Left cardiac atrium (tissue), 4 donors: ENCODE measurements at regions not wholly inside any gene's neighbourhood (a gene's known extent, or its start where the extent isn't known, plus 50 kb on each side); places are given as distances from the start of the nearest gene placed in this dataset.

Source experiments
- ATAC-seq, 2 donors: fragments of 200-7000 bp; cut with Tn5 transposase; one replicate each; pipeline ENCODE4 v1.9.1; 2020; ENCODE audit warnings: mild to moderate bottlenecking in 2 of 2, moderate library complexity in 2 of 2
- DNase-seq: peaks from one replicate; pipeline ENCODE4 v3.0.0-alpha.2; 2020
- intact Hi-C, 2 donors: fragments of 100-400 bp; cut with DNase I; formaldehyde crosslinking; loops; one replicate each; pipeline versions ENCODE4 v1.14.1 to v1.15.1; 2022 to 2023
- donor health status: DM: no; HTN: yes; CAD: no.
- donor health status: DM: no; HTN: yes; CAD: no; lungs with severe emphysema.
- donor health status: DM: yes; HTN: yes; CAD: no.
- donor health status: Dilated cardiomyopathy.

DNA sequence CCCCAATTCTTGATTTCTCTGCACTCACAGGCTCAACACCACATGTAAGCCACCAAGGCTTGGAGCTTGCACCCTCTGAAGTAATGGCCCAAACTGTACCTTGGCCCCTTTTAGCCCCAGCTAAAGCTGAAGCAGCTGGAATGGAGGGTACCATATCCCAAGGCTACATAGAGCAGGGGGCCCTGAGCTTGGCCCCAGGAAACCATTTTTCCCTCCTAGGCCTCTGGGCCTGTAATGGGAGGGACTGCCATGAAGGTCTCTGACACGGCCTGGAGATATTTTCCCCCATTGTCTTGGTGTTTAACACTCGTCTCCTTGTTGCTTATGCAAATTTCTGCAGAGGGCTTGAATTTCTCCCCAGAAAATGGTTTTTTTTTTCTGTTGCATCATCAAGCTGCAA lies 69.7 kb downstream of the SKA1 start:
- ATAC-seq, result no peak
- no peak for DNase-seq
- intact Hi-C loops, result no loop called here

DNA sequence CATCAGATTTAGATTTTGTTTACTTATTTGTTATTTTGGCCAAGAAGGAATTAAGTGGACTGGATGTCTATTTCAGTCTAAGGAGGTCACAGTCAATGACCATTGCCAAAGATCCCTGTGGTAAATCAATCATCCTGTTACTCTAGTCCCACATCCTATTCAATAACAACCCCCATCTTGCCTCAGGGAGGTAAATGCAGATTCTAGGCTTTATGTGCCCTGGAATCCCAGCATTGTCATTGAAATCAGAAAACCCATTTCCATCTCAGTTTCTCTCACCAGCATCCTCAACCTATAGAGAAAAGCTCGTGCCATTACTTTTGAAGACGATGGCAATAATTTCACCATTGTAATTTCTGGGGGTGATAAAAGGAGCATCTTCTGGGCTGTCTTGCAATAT lies 71.8 kb downstream of the SKA1 start:
- ATAC-seq, result no peak
- intact Hi-C loops, result no loop called here
- DNase-seq, result no peak

DNA sequence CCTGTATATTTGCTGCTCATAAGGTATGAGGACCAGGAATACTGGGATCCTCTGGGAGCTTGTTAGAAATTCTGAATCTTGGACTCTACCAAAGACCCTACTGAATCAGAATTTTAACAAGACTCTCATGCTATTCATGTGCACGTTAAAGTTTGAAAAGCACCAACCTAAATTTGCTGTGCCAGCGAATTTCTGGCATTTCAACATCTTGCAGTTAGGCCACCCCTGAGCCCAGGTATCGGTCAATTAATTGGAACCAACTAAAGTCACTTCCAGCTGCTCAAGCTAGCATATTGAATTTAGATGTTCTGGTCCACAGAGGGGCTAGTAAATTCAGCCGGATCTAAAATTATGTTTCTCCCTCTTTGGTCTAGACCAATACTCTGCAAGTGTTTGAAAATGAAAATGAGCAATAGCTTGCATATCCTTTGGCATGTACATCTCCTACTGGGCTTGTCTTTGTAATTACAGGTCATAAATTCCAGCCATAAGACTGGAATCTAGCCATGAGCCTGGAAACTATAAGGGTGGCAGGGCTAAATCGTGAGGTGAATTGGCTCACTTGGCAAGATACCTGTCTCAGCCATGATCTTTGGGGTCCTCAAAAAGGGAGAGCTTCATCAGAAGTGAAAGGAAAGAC lies 72.4 kb downstream of the SKA1 start:
- intact Hi-C loops, result no loop called here
- DNase-seq (no peak), ATAC-seq (no peak)

DNA sequence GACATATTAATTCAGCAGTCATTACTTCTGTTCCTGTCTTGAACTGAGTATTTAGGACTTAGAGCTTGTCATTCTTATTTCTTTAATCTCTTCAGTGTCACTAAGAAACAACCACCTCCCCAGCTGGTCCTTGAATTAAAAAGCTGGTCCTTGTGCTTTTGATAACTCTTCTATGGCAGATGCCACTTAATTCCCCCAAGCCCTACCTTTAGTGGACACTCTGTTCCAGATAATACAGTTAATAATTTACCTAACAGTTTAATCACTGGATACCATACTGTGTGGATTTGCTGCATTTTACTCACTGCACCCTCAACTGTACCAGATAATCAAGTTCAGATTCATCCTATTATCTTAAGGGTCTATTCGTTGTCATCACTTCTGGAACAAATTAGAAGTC lies 73.1 kb downstream of the SKA1 start:
- DNase-seq, result no peak
- no peak for ATAC-seq
- intact Hi-C loops, result no loop called here

DNA sequence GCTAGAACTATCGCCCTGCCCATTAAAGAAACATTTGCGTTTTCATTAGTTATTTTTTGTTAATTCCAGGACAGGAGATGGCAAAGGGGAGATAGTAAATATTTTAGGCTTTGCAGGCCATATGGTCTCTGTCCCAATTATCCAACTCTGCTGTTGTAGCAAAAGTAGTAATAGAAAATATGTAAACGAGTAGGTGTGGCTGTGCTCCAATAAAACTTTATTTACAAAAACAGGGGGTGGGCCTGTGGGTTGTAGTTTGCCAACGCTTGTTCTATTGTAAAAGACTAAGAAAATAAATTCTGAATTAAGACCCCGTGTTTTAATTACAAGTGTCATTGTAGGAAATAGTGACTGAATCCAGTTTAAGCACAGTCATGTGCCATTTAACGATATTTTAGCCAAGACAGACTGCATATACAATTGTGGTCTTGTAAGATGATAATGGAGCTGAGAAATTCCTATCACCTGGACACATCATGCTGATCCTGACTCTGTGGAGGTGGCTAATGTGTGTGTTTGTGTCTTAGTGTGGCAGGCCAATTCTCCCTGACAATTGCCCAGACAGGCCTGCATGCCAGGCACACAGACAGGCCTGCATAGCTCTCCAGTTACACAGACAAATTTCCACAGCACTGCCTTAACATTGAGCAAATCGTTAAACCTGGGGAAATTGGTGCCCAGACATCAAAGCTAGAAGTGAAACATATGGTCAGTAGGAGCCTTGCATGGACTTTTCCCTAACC lies 76.4 kb downstream of the SKA1 start:
- no peak for ATAC-seq
- intact Hi-C loops, result no loop called here
- DNase-seq, result no peak

DNA sequence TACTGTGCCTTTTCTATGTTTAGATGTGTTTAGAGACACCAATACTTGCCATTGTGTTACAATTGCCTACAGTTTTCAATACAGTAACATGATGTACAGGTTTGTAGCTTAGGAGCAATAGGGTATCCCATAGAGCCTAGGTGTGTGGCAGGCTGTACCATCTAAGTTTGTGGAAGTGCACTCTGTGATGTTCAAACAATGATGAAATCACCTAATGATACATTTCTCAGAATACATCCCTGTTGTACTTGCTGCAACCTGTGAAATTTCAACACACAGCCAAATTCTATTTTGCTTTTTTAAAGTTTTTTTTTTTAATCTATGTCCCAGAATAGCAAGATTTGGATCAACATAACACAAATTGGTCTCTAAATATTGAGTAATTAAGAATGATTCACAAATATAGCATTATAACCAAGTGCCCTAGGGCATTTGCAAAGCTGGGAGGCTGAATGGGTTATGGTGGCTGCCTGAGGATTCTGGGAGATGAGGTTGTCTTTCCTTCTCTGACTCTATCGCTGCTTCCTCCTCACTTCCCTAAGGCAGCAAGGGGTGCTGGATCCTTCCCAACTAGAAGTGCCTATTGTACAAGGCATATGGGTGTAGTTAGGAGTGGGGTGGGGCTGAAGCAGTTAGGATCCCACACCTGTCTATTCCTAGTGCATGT lies 78.3 kb downstream of the SKA1 start:
- ATAC-seq, result no peak

DNA sequence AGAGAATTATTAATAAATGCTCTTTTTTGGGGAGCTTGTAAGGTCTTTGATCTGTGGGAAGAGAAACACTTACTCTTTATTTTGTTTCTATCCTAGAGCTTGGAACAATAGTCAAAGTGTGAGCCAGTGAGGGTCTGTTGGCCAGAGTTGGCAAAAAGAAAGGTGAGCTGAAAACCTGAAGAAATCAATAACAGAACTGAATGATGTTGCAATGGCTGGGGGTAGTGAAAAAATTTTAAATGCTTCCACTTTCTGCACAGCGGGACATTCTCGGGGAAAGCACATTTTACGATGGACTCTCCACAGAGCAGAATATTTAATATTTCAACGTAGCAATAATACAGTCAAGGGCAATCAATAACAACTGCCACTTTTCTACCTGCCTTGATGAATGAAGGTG lies 78.9 kb downstream of the SKA1 start:
- no peak for ATAC-seq
- no peak for DNase-seq
- intact Hi-C loops, result no loop called here

More for the DNA sequence above, 78.3 kb downstream of the SKA1 start:
- no peak for DNase-seq
- intact Hi-C loops, result no loop called here

DNA sequence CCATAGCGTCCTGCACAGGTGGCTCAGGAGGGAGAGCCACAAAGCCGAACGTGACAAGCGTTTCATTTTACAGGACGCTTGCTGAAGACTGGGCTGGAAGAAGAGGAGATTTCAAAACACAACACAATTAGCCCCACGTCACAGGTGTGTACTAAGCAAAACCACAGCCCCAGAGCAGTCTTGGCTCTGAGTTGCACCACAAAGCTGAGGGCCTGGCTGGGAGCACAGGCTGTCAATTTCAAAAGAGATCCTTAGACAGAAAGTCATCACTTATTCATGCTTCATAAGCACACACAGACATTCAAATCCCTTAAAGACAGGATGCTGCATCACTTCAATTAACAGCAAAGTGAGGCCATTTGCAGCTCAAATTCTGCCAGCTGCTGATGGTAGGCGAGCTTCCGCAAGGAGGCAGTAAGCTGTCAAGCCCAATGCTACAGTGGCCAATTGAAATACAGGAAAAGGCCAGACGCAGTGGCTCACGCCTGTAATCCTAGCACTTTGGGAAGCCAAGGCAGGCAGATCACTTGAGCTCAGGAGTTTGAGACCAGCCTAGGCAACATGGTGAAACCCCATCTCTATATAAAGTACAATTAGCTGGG lies 79.6 kb downstream of the SKA1 start:
- ATAC-seq (no peak), DNase-seq (no peak)
- intact Hi-C loops, result no loop called here

DNA sequence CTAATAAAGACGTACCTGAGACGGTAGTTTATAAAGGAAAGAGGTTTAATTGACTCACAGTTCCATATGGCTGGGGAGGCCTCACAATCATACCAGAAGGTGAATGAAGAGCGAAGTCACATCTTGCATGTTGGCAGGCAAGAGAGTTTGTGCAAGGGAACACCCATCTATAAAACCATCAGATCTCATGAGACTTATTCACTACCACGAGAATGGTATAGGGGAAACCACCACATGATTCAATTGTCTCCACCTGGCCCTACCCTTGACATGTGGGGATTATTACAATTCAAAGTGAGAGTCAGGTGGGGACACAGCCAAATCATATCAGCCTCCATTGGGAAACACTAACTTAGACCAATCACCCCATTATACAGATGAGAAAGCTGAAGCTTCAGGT lies 81.4 kb downstream of the SKA1 start:
- ATAC-seq (no peak), DNase-seq (no peak)
- intact Hi-C loops, result no loop called here

DNA sequence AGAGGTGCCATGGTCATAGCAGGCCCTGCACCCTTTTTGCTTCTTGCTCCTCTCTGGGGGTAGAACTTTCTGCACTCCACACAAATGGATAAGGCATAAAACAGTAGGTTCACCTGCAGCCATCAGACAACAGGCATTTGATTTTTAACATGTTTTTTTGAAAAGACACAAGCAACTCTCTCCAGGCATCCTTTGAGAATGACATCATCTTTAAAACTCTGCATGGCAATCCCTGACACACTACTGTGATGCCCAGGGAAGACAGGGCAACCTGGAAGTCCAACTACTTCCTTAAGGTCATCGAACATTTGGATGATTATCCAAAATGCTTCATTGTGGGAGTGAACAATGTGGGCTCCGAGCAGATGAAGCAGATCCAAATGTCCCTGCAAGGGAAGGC lies 82.8 kb downstream of the SKA1 start:
- intact Hi-C loops, result no loop called here
- ATAC-seq, result no peak
- no peak for DNase-seq

DNA sequence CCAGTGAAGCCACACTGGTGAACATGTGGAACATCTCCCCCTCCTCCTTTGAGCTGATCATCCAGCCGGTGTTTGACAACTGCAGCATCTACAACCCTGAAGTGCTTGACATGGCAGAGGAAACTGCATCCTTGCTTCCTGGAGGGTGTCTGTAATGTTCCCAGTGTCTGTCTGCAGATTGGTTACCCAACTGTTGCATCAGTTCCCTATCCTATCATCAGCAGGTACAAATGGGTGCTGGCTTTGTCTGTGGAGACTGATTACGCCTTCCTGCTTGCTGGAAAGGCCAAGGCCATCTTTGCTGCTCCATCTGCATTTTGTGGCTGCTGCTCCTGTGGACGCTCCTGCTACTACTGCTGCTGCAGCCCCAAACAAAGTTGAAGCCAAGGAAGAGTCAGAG lies 83.5 kb downstream of the SKA1 start:
- no peak for DNase-seq
- ATAC-seq, result no peak
- intact Hi-C loops, result no loop called here

DNA sequence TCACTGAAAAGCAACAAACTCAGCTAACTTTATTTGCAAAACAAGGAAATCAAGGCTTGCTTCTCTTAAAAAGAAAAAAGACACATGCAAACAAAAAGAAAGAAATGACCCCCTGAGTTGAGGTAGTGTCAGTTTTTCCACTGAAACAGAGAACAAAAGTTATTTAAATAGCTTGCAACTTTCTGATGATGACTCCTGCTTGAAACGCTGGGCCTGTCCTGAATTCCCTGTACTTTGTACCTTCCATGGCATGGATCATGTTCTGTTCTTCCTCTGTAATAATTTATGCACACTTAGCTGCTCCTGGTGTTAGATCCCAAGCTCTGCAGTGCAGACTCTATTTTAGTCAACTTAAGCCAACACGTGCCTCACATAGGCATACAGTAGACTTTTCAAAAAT lies 84.0 kb downstream of the SKA1 start:
- intact Hi-C loops, result no loop called here

DNA sequence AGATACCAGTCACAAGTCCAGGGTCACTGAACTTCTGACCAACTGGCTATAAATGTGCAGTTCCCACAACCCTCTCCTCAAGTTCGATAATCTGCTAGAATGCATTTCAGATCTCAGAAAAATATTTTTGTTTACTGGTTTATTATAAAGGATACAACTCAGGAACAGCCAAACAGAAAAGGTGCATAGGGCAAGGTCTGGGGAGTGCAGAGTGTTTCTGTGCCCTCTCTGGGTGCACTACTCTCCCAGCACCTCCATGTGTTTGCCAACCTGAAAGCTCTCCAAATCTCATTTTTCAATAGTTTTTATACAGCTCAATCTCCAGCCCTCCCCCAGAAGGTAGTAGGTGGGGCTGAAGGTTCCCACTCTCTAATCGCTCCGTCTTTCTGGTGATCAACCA lies 85.2 kb downstream of the SKA1 start:
- DNase-seq, result no peak
- ATAC-seq, result no peak
- intact Hi-C loops, result no loop called here

More for the DNA sequence above, 84.0 kb downstream of the SKA1 start:
- DNase-seq (no peak), ATAC-seq (no peak)

DNA sequence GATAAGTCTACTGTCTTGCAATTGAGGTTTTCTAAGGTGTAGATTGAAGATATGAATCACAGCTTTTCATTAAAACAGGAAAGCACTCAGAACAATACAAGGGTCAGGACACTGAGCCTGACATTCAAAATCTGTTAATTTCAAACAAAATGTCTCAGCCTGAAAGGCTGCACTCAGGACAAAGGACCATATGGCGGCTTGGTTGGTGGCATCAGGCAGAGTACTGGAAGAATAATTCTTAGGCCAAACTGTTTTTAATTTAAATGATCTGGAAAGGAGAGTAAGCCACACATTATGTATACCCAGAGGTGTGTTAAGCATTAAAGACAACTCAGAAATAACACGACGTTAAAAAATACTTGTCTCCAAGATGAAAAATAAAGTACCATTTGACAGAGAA lies 85.9 kb downstream of the SKA1 start:
- ATAC-seq, result no peak
- no peak for DNase-seq
- intact Hi-C loops, result no loop called here

DNA sequence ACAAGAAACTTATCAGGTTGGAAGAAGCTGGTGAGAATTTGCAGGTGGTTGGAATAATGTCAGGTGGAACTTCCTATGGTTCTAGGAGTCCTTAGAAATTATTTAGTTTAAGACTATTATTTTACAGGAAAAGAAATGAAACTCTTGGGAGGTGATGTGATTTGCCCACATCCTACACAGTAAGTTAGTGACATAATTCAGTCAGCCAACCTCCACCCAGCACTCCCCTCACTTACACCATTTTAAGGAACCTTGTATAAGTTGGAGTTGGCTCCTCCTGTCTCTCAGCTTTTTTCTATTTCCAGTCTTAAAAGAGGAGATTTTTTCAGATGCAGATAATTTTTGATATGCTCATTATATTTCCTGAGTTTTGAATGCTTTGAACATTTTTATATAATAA lies 86.4 kb downstream of the SKA1 start:
- intact Hi-C loops, result no loop called here

DNA sequence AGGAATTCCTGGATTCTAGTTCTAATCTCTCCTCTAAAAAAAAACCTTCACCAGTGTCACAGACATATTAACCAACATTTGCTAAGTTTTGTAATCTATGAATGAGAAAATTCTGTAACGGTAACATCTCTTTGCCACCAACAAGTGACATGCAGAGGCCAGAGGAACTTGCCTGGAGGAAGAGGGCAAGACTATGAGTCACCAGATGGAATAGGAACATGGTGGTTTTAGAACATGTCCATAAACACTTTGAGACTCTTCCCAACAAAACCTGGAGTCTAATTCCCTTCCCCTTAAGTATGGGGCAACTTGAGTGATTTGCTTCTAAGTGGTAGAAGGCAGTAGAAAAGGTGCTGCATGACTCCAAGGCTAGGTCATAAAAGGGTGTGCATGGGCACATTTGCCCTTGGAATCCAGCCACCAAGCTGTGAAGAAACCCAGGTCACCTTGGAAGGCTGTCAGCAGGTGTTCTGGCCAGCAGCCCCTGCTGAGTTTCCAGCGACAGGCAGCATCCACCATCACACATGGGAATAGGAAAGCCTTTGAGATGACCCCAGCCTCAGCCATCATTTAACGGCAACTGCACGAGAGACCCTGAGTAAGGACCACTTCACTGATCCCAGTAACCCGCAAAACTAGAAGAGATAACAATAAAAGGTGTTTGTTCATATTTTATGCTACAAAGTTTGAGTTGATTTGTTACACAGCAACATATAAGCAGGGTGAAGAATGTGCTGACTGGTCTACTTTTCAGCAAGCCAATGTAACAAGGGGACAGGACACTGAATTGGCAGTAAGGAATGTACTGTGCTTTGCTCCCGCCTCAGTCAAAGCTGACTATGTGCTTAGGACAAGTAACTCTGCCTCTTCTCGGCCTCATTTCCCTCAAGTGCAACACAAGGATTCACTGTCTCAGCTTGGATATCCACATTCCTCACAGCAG lies 90.6 kb downstream of the SKA1 start:
- intact Hi-C loops, result no loop called here
- no peak for ATAC-seq

More for the DNA sequence above, 86.4 kb downstream of the SKA1 start:
- ATAC-seq, result no peak
- DNase-seq, result no peak

DNA sequence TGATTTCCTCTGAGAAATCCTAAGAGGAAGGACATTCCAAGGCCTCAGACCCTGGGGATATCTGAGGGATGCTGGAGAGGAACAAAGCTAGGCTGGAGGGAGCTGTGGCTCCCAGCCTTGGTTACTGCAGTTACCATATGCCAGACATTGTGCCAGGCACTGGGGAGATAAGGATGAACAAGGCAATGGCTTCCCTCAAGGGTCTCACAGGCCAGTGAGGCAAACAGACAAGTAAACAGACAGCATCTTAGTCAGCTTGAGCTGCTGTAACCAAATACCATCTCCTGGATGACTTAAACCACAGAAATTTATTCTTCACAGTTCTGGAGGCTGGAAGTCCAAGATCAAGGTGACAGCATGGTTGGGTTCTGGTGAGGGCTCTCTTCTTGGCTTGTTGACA lies 91.8 kb downstream of the SKA1 start:
- DNase-seq, result no peak
- intact Hi-C loops, result no loop called here
- no peak for ATAC-seq

More for the DNA sequence above, 90.6 kb downstream of the SKA1 start:
- DNase-seq, result no peak

DNA sequence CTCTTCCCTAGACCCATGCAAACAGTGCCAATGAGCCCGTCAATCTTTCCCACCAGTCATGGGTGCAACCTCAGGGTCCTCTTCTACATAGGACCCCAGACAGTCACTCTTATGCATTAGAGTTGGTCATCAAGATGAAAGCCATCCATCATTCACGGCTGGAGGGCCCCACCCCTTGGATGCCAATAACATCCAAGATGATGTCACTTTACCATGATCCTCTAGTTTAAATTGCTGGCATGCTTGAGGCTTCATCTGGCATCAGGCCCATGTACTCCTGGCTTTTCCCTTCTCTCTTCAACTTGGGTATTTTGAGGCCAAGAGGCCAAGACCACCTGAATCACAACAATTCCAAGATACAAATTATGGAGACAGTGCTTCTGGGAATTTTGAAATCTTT lies 91.1 kb upstream of the MAPK4 start:
- intact Hi-C loops, result no loop called here
- DNase-seq, result no peak
- ATAC-seq, result no peak

DNA sequence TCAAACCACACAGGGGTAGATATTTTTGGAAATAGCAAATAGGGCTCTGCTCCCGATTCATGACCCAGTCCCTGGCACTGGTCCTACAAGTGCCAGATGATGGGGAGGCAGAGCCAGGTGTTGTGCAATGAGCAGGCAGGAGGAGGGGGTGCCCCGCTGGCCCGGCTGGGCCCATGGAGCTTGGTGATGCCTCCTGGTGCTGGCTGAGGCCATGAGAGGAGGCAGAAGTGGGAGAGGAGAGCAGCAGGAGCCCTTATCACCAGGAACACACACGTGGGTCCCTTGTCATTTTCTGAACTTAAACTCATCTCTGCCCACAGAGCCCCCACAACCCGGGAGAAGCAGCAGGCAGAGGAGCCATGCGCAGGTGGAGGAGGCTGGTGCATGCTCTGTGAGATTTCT lies 90.5 kb upstream of the MAPK4 start:
- intact Hi-C loops, result no loop called here
- peak; percentile 25 for DNase-seq
- peak; percentile 37 to 86 for ATAC-seq
